H1 (cell line): ENCODE measurements at regions not wholly inside any gene's neighbourhood (a gene's known extent, or its start where the extent isn't known, plus 50 kb on each side); places are given as distances from the start of the nearest gene placed in this dataset.

Experiments
- BACH1 ChIP-seq: IDR thresholded peaks from 2 replicates; pipeline ENCODE4 v1.6.1; 2012; ENCODE audit warnings: low read length, improper control_type of control experiment
- NANOG ChIP-seq: IDR thresholded peaks from 2 replicates; pipeline ENCODE4 v1.6.1; 2011; ENCODE audit warnings: low read length, low read depth, mild to moderate bottlenecking, inconsistent platforms; ENCODE audit not compliant: insufficient read depth, poor library complexity, severe bottlenecking
- POLR2A ChIP-seq, 2 experiments: IDR thresholded peaks; 1 replicate in 1 of 2; 2 replicates in 1 of 2; pipeline ENCODE4 v1.6.1; 2011; ENCODE audit warnings: low read depth in 2 of 2, low read length in 2 of 2, mild to moderate bottlenecking in 2 of 2; ENCODE audit errors: control extremely low read depth in 1 of 2

GRCh38 chr5:122527547-122527946, 215.5 kb downstream of the SNCAIP start (continued):
- TF ChIP-seq NANOG (no peak), BACH1 (no peak), POLR2A (IDR thresholded peaks at IDR 0.05; ENCODE audit: control extremely low read depth in 1 of 2, low read depth in 2 of 2, low read length in 2 of 2) (no peak)
